ENCODE measurements at regions not wholly inside any gene's neighbourhood (a gene's known extent, or its start where the extent isn't known, plus 50 kb on each side); places are given as distances from the start of the nearest gene placed in this dataset.

GRCh38 chr6:130625825-130626527, 201.2 kb upstream of the SMLR1 start:
- TF ChIP-seq REST (IDR thresholded peaks at IDR 0.05; ENCODE audit: insufficient read depth in 1 of 2, low read depth in 2 of 2, low read length in 2 of 2): no peak
- no peak for TF ChIP-seq POLR2AphosphoS5 (IDR thresholded peaks at IDR 0.05; ENCODE audit: low read depth, low read length)
- no peak for TF ChIP-seq TAF1 (IDR thresholded peaks at IDR 0.05; ENCODE audit: borderline replicate concordance, insufficient read depth, low read length)

Measured in PFSK-1 (cell line).